ENCODE measurements at regions not wholly inside any gene's neighbourhood (a gene's known extent, or its start where the extent isn't known, plus 50 kb on each side); places are given as distances from the start of the nearest gene placed in this dataset.

DNA sequence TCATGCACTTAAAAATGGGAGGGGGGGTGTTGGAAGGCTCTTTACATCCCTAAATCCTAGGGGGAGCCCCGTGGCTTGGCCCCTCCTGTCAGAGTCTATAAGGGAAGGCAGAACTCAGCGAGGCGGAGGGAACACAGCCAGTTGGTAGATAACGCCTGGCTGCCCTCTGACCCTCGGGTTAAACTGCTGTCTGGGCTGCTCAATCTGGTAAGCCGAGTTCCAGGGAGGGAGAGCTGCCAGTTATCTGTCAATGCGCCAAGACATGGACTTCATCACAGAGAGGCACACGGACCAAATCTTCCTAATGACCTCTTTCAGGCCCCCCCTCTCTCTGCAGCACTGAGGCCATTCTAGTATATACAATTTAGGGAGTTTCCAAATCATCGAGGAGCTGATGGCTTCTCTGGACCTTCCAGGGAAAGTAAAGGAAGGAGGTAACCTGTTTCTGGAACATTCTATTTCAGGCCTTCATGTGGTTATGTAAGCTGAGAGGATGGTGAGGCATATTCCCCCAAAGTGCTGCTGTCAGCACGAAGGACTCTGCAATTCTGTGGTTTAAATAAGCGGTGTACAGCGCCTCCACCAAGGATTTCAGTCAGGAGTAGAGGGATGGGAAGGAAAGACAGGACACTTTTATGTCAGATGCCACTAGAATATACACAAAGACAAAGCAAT lies 349.0 kb downstream of the MCTP2 start (continued):
- TF ChIP-seq, protein P1, sequence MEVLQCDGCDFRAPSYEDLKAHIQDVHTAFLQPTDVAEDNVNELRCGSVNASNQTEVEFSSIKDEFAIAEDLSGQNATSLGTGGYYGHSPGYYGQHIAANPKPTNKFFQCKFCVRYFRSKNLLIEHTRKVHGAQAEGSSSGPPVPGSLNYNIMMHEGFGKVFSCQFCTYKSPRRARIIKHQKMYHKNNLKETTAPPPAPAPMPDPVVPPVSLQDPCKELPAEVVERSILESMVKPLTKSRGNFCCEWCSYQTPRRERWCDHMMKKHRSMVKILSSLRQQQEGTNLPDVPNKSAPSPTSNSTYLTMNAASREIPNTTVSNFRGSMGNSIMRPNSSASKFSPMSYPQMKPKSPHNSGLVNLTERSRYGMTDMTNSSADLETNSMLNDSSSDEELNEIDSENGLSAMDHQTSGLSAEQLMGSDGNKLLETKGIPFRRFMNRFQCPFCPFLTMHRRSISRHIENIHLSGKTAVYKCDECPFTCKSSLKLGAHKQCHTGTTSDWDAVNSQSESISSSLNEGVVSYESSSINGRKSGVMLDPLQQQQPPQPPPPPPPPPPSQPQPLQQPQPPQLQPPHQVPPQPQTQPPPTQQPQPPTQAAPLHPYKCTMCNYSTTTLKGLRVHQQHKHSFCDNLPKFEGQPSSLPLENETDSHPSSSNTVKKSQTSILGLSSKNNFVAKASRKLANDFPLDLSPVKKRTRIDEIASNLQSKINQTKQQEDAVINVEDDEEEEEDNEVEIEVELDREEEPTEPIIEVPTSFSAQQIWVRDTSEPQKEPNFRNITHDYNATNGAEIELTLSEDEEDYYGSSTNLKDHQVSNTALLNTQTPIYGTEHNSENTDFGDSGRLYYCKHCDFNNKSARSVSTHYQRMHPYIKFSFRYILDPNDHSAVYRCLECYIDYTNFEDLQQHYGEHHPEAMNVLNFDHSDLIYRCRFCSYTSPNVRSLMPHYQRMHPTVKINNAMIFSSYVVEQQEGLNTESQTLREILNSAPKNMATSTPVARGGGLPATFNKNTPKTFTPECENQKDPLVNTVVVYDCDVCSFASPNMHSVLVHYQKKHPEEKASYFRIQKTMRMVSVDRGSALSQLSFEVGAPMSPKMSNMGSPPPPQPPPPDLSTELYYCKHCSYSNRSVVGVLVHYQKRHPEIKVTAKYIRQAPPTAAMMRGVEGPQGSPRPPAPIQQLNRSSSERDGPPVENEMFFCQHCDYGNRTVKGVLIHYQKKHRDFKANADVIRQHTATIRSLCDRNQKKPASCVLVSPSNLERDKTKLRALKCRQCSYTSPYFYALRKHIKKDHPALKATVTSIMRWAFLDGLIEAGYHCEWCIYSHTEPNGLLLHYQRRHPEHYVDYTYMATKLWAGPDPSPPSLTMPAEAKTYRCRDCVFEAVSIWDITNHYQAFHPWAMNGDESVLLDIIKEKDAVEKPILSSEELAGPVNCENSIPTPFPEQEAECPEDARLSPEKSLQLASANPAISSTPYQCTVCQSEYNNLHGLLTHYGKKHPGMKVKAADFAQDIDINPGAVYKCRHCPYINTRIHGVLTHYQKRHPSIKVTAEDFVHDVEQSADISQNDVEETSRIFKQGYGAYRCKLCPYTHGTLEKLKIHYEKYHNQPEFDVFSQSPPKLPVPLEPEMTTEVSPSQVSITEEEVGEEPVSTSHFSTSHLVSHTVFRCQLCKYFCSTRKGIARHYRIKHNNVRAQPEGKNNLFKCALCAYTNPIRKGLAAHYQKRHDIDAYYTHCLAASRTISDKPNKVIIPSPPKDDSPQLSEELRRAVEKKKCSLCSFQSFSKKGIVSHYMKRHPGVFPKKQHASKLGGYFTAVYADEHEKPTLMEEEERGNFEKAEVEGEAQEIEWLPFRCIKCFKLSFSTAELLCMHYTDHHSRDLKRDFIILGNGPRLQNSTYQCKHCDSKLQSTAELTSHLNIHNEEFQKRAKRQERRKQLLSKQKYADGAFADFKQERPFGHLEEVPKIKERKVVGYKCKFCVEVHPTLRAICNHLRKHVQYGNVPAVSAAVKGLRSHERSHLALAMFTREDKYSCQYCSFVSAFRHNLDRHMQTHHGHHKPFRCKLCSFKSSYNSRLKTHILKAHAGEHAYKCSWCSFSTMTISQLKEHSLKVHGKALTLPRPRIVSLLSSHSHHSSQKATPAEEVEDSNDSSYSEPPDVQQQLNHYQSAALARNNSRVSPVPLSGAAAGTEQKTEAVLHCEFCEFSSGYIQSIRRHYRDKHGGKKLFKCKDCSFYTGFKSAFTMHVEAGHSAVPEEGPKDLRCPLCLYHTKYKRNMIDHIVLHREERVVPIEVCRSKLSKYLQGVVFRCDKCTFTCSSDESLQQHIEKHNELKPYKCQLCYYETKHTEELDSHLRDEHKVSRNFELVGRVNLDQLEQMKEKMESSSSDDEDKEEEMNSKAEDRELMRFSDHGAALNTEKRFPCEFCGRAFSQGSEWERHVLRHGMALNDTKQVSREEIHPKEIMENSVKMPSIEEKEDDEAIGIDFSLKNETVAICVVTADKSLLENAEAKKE (CRISPR knock-in tag; IDR thresholded peaks at IDR 0.05): no peak
- TF ChIP-seq POLR2AphosphoS5 (IDR thresholded peaks at IDR 0.05; ENCODE audit: low read depth) (no peak), CREB1 (CRISPR knock-in tag; IDR thresholded peaks at IDR 0.05; ENCODE audit: low read depth) (no peak)
- TF ChIP-seq, protein P2, sequence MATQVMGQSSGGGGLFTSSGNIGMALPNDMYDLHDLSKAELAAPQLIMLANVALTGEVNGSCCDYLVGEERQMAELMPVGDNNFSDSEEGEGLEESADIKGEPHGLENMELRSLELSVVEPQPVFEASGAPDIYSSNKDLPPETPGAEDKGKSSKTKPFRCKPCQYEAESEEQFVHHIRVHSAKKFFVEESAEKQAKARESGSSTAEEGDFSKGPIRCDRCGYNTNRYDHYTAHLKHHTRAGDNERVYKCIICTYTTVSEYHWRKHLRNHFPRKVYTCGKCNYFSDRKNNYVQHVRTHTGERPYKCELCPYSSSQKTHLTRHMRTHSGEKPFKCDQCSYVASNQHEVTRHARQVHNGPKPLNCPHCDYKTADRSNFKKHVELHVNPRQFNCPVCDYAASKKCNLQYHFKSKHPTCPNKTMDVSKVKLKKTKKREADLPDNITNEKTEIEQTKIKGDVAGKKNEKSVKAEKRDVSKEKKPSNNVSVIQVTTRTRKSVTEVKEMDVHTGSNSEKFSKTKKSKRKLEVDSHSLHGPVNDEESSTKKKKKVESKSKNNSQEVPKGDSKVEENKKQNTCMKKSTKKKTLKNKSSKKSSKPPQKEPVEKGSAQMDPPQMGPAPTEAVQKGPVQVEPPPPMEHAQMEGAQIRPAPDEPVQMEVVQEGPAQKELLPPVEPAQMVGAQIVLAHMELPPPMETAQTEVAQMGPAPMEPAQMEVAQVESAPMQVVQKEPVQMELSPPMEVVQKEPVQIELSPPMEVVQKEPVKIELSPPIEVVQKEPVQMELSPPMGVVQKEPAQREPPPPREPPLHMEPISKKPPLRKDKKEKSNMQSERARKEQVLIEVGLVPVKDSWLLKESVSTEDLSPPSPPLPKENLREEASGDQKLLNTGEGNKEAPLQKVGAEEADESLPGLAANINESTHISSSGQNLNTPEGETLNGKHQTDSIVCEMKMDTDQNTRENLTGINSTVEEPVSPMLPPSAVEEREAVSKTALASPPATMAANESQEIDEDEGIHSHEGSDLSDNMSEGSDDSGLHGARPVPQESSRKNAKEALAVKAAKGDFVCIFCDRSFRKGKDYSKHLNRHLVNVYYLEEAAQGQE (IDR thresholded peaks at IDR 0.05; ENCODE audit: unreplicated experiment): no peak
- TF ChIP-seq, protein P3, sequence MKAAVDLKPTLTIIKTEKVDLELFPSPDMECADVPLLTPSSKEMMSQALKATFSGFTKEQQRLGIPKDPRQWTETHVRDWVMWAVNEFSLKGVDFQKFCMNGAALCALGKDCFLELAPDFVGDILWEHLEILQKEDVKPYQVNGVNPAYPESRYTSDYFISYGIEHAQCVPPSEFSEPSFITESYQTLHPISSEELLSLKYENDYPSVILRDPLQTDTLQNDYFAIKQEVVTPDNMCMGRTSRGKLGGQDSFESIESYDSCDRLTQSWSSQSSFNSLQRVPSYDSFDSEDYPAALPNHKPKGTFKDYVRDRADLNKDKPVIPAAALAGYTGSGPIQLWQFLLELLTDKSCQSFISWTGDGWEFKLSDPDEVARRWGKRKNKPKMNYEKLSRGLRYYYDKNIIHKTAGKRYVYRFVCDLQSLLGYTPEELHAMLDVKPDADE (IDR thresholded peaks at IDR 0.05): no peak
